Neural progenitor cell (in vitro differentiated cells): ENCODE measurements at regions not wholly inside any gene's neighbourhood (a gene's known extent, or its start where the extent isn't known, plus 50 kb on each side); places are given as distances from the start of the nearest gene placed in this dataset.

ENCODE experiments used
- CTCF ChIP-seq: fragments of 200-600 bp; sonication (generic); IDR thresholded peaks from 2 replicates; pipeline ENCODE4 v1.5.1; 2017; ENCODE audit warnings: antibody characterized with exemption, mild to moderate bottlenecking
- EZH2 ChIP-seq: fragments of 200-600 bp; sonication (generic); IDR thresholded peaks from 2 replicates; pipeline ENCODE4 v1.6.1; 2017; ENCODE audit warnings: antibody characterized with exemption, mild to moderate bottlenecking, moderate library complexity
- EZH2phosphoT487 ChIP-seq: fragments of 200-600 bp; sonication (generic); IDR thresholded peaks from 2 replicates; pipeline ENCODE4 v1.6.1; 2017; ENCODE audit warnings: antibody characterized with exemption

GRCh38 chr2:126495189-126495588, 160.8 kb upstream of the GYPC start:
- TF ChIP-seq EZH2, result no peak
- no peak for TF ChIP-seq EZH2phosphoT487
- TF ChIP-seq CTCF, result no peak
